ENCODE measurements at regions not wholly inside any gene's neighbourhood (a gene's known extent, or its start where the extent isn't known, plus 50 kb on each side); places are given as distances from the start of the nearest gene placed in this dataset.

DNA sequence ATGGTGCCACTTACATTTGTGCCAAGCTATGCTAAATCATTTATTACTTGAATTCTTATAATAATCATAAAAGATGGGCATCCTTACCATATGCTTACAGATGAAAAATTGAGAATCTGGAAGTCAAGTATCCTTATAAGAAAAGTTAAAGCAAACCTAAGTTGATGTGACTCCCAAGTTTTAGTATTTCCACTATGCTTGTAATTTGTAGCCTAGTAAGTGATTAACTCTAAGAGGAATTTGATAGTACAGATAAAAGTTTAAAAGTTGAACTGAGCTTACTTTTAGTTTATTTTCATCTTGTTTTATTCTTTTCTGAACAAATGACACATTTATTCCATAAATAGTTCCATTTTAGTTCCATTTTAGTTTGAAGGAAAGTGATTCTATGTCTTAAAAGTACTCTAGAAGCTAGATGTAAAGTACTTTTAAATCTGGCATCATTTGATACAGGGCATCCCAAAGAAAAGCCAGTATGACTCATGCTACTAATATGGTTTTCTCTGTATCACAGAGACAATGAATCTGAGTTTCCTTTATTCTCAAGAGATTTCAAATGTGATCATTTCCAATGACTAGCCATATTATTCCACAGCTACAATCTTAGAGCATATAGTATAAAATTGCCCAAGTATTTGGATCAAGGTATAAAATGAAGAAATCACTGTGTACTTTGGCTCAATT, 596.0 kb downstream of the SLC16A7 start:
- TF ChIP-seq POLR2A (IDR thresholded peaks at IDR 0.05) (no peak), CTCF (IDR thresholded peaks at IDR 0.05) (no peak)
